Renal pelvis (tissue), 1 donor: ENCODE measurements at regions not wholly inside any gene's neighbourhood (a gene's known extent, or its start where the extent isn't known, plus 50 kb on each side); places are given as distances from the start of the nearest gene placed in this dataset.
A peak's percentile ranks its signal among the peaks of the same experiment; 100 is the strongest.

Experiments used
- DNase-seq: peaks from one replicate; pipeline ENCODE4 v3.0.0-alpha.2; 2013

GRCh38 chr6:164023535-164023934 lies 609.0 kb downstream of the QKI start:
- DNase-seq, result no peak

GRCh38 chr6:164022632-164023031 lies 608.1 kb downstream of the QKI start:
- DNase-seq, result no peak

GRCh38 chr6:164021589-164022250 lies 607.2 kb downstream of the QKI start:
- DNase-seq, result peak; percentile 31

- DNase-seq, result no peak
Measured at GRCh38 chr6:164020142-164020541, 605.6 kb downstream of the QKI start.

GRCh38 chr6:164018133-164018532 lies 603.6 kb downstream of the QKI start:
- DNase-seq, result no peak

GRCh38 chr6:164016056-164016455 lies 601.5 kb downstream of the QKI start:
- DNase-seq, result no peak

- DNase-seq, result no peak
Measured at GRCh38 chr6:164015088-164015484, 600.6 kb downstream of the QKI start.

- DNase-seq, result no peak
Measured at GRCh38 chr6:164014346-164015087, 600.0 kb downstream of the QKI start.

- DNase-seq, result no peak
Measured at GRCh38 chr6:164013480-164014208, 599.1 kb downstream of the QKI start.

GRCh38 chr6:164011321-164011720 lies 596.8 kb downstream of the QKI start:
- DNase-seq, result no peak

GRCh38 chr6:164010441-164011103 lies 596.1 kb downstream of the QKI start:
- no peak for DNase-seq

GRCh38 chr6:164008902-164009301 lies 594.4 kb downstream of the QKI start:
- no peak for DNase-seq

- DNase-seq, result no peak
Measured at GRCh38 chr6:164007881-164008280, 593.4 kb downstream of the QKI start.

GRCh38 chr6:164006459-164006858 lies 591.9 kb downstream of the QKI start:
- DNase-seq, result no peak

GRCh38 chr6:164005004-164005711 lies 590.6 kb downstream of the QKI start:
- DNase-seq, result no peak

GRCh38 chr6:164000276-164000675 lies 585.8 kb downstream of the QKI start:
- DNase-seq, result no peak

- no peak for DNase-seq
Measured at GRCh38 chr6:163999475-164000125, 585.1 kb downstream of the QKI start.

GRCh38 chr6:163998496-163998895 lies 584.0 kb downstream of the QKI start:
- DNase-seq, result no peak

GRCh38 chr6:163996491-163996890 lies 582.0 kb downstream of the QKI start:
- DNase-seq, result no peak

GRCh38 chr6:163994566-163994965 lies 580.0 kb downstream of the QKI start:
- no peak for DNase-seq

- DNase-seq, result no peak
Measured at GRCh38 chr6:163992701-163993100, 578.2 kb downstream of the QKI start.
